CD14-positive monocyte (primary cell): ENCODE measurements at regions not wholly inside any gene's neighbourhood (a gene's known extent, or its start where the extent isn't known, plus 50 kb on each side); places are given as distances from the start of the nearest gene placed in this dataset.

Source experiments
- DNase-seq, 3 donors: peaks; one replicate each; pipeline ENCODE4 v3.0.0-alpha.2; 2011 to 2022
- H2AFZ ChIP-seq: 2 replicates; pipeline ENCODE4 v1.6.0; 2012; ENCODE audit warnings: mild to moderate bottlenecking, low read depth, low read length, inconsistent platforms; ENCODE audit not compliant: insufficient read depth, poor library complexity, severe bottlenecking
- H3K27ac ChIP-seq, 2 donors: 1 replicate in 1 of 2; 2 replicates in 1 of 2; pipeline ENCODE4 v1.5.1; 2012 to 2013; ENCODE audit warnings: low read length in 2 of 2, control low read depth in 1 of 2, inconsistent platforms in 1 of 2, low read depth in 1 of 2, mild to moderate bottlenecking in 1 of 2
- H3K27me3 ChIP-seq, 2 donors: one replicate each; pipeline versions ENCODE4 v1.6.0 to v1.6.1; 2011 to 2013; ENCODE audit warnings: low read length in 2 of 2; ENCODE audit not compliant: control insufficient read depth in 2 of 2, insufficient read depth in 2 of 2
- H3K36me3 ChIP-seq, 2 donors: replicated peaks in 1 of 2; 1 replicate in 1 of 2; 2 replicates in 1 of 2; pipeline versions ENCODE4 v1.5.1 to v1.6.1; 2012 to 2013; ENCODE audit warnings: low read length in 2 of 2, control low read depth in 1 of 2, inconsistent platforms in 1 of 2, mild to moderate bottlenecking in 1 of 2; ENCODE audit not compliant: insufficient read depth in 2 of 2, control insufficient read depth in 1 of 2
- H3K4me1 ChIP-seq, 2 donors: 1 replicate in 1 of 2; 2 replicates in 1 of 2; pipeline versions ENCODE4 v1.5.1 to v1.6.1; 2012 to 2013; ENCODE audit warnings: low read length in 2 of 2, control low read depth in 1 of 2, inconsistent platforms in 1 of 2, mild to moderate bottlenecking in 1 of 2, moderate library complexity in 1 of 2; ENCODE audit not compliant: insufficient read depth in 2 of 2, control insufficient read depth in 1 of 2
- H3K4me2 ChIP-seq: replicated peaks from 2 replicates; pipeline ENCODE3; 2012; ENCODE audit warnings: low read length, moderate library complexity, mild to moderate bottlenecking; ENCODE audit not compliant: poor library complexity, severe bottlenecking; ENCODE audit errors: extremely low read depth
- H3K4me3 ChIP-seq, 3 experiments: fragments of 200-600 bp in 1 of 3; sonication (generic) in 1 of 3; replicated peaks in 1 of 3; 1 replicate in 2 of 3; 2 replicates in 1 of 3; pipeline ENCODE4 v1.5.1; 2011 to 2013; ENCODE audit warnings: low read length in 3 of 3, mild to moderate bottlenecking in 3 of 3, control low read depth in 2 of 3, low read depth in 2 of 3, inconsistent platforms in 1 of 3, moderate library complexity in 1 of 3
- H3K79me2 ChIP-seq: 2 replicates; pipeline ENCODE4 v1.6.0; 2012; ENCODE audit warnings: mild to moderate bottlenecking, control low read depth, inconsistent platforms, low read length, moderate library complexity; ENCODE audit not compliant: insufficient read depth
- H3K9ac ChIP-seq: 2 replicates; pipeline ENCODE4 v1.6.0; 2017; ENCODE audit warnings: low read length, mild to moderate bottlenecking; ENCODE audit not compliant: insufficient read depth, poor library complexity, severe bottlenecking
- H3K9me3 ChIP-seq, 2 donors: replicated peaks in 1 of 2; 1 replicate in 1 of 2; 2 replicates in 1 of 2; pipeline versions ENCODE4 v1.5.1 to v1.6.1; 2012 to 2013; ENCODE audit warnings: low read length in 2 of 2, control low read depth in 1 of 2; ENCODE audit not compliant: control insufficient read depth in 1 of 2, insufficient read depth in 1 of 2
- H4K20me1 ChIP-seq: 2 replicates; pipeline ENCODE4 v1.6.0; 2012; ENCODE audit warnings: mild to moderate bottlenecking, low read length, control low read depth, moderate library complexity; ENCODE audit not compliant: insufficient read depth
- H3K27ac Mint-ChIP-seq, 7 donors: one replicate each; pipeline ENCODE4 v1.8.0; 2020; ENCODE audit warnings: mild to moderate bottlenecking in 7 of 7, mixed read lengths in 7 of 7, moderate library complexity in 6 of 7, inconsistent platforms in 2 of 7
- H3K27me3 Mint-ChIP-seq, 3 donors: one replicate each; pipeline ENCODE4 v1.8.0; 2021 to 2022; ENCODE audit warnings: low read depth in 3 of 3, mild to moderate bottlenecking in 3 of 3, mixed read lengths in 3 of 3, moderate library complexity in 3 of 3, inconsistent platforms in 1 of 3
- H3K36me3 Mint-ChIP-seq, 2 donors: one replicate each; pipeline ENCODE4 v1.8.0; 2020; ENCODE audit warnings: mixed read lengths in 2 of 2, inconsistent platforms in 1 of 2, mild to moderate bottlenecking in 1 of 2
- H3K4me1 Mint-ChIP-seq: one replicate; pipeline ENCODE4 v1.8.0; 2020; ENCODE audit warnings: mild to moderate bottlenecking, mixed read lengths
- H3K4me3 Mint-ChIP-seq, 2 donors: one replicate each; pipeline ENCODE4 v1.8.0; 2020; ENCODE audit warnings: mild to moderate bottlenecking in 2 of 2, mixed read lengths in 2 of 2, moderate library complexity in 1 of 2
- H3K9me3 Mint-ChIP-seq, 7 donors: one replicate each; pipeline ENCODE4 v1.8.0; 2020 to 2022; ENCODE audit warnings: mixed read lengths in 7 of 7, mild to moderate bottlenecking in 6 of 7, moderate library complexity in 6 of 7, inconsistent platforms in 2 of 7
- CTCF ChIP-seq: fragments of 200-600 bp; IDR thresholded peaks from one replicate; pipeline ENCODE4 v1.8.0; 2022; ENCODE audit warnings: antibody characterized with exemption, mild to moderate bottlenecking
- WGBS: methylation state at CpG from one replicate; pipeline ENCODE4 v1.1.5; 2013; ENCODE audit warnings: missing lambda C conversion rate; ENCODE audit not compliant: insufficient coverage; 5-methylcytosine and 5-hydroxymethylcytosine counted together
- intact Hi-C, 2 donors: fragments of 100-400 bp; cut with micrococcal nuclease; formaldehyde crosslinking; loops; one replicate each; pipeline versions ENCODE4 v1.15.0 to v1.15.1; 2023

- no peak for DNase-seq
- H3K36me3 ChIP-seq, result no peaks in the 10 kb centered on the region
- H3K9me3 ChIP-seq, result no peaks in the 10 kb centered on the region
- Mint-ChIP-seq H3K4me3 (no peak overlapping the region), H3K27ac (no peak overlapping the region), H3K9me3 (peaks cover 0 to 2% (median 0%) of the 10 kb centered on the region in 7 donors), H3K27me3 (peaks cover 0 to 2% (median 0%) of the 10 kb centered on the region in 3 donors), H3K36me3 (no peaks in the 10 kb centered on the region), H3K4me1 (peaks cover 12% of the 10 kb centered on the region)
- intact Hi-C loops, result no loop called here
- no peak overlapping the region for H3K27ac ChIP-seq
- H2AFZ ChIP-seq, result no peak overlapping the region
- H3K4me1 ChIP-seq, result peaks cover 12 to 19% of the 10 kb centered on the region in 2 donors
- no peak for TF ChIP-seq CTCF
- no peaks in the 10 kb centered on the region for H4K20me1 ChIP-seq
- H3K4me2 ChIP-seq, result no peak overlapping the region
- H3K4me3 ChIP-seq, result no peak overlapping the region
- 83% methylated on average over 1 of the region's 3 CpGs for WGBS
- H3K27me3 ChIP-seq, result no peaks in the 10 kb centered on the region
- H3K79me2 ChIP-seq, result no peaks in the 10 kb centered on the region
- H3K9ac ChIP-seq, result no peak overlapping the region
These were observed 643.6 kb upstream of the PTCHD4 start for GRCh38 chr6:48754641-48755040.

DNA sequence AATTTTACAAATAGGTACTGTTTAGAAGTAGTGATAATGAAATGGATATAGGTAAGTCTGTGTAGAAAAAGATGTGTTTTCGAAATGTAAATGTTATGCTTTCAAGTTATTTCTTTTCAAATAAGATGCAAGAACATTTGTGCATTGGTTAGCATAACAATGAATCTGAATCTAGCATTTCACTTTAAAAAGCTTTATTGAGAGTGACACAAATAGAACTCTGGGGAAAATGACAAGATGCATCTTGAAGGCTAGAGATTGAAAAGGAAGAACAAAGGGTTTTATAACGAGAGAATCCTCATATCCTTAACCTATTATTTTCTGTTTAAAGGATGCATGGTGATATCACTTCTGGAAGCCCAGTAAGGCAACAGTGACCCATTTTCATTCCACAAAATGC, 639.9 kb upstream of the PTCHD4 start:
- Histone ChIP-seq H3K4me3 (peak overlapping the region in 1 of 3 experiments; percentile 22), H3K27me3 (no peaks in the 10 kb centered on the region), H3K36me3 (no peaks in the 10 kb centered on the region), H3K9me3 (no peaks in the 10 kb centered on the region), H3K27ac (no peak overlapping the region), H3K4me1 (peaks cover 23 to 36% of the 10 kb centered on the region in 2 donors), H3K79me2 (no peaks in the 10 kb centered on the region), H4K20me1 (no peaks in the 10 kb centered on the region), H2AFZ (no peak overlapping the region), H3K4me2 (peak overlapping the region; percentile 8), H3K9ac (no peak overlapping the region)
- peaks cover 0 to 3% (median 0%) of the 10 kb centered on the region in 7 donors for H3K9me3 Mint-ChIP-seq
- WGBS, result no CpG with 5 or more reads among the region's 2 CpGs
- no peak for TF ChIP-seq CTCF
- H3K27me3 Mint-ChIP-seq, result no peaks in the 10 kb centered on the region
- H3K27ac Mint-ChIP-seq, result no peak overlapping the region
- intact Hi-C loops, result no loop called here
- H3K36me3 Mint-ChIP-seq, result no peaks in the 10 kb centered on the region
- no peak overlapping the region for H3K4me3 Mint-ChIP-seq
- DNase-seq, result no peak
- peaks cover 23% of the 10 kb centered on the region for H3K4me1 Mint-ChIP-seq
